Left ventricle myocardium inferior (tissue), 1 donor: ENCODE measurements at regions not wholly inside any gene's neighbourhood (a gene's known extent, or its start where the extent isn't known, plus 50 kb on each side); places are given as distances from the start of the nearest gene placed in this dataset.
A peak's percentile ranks its signal among the peaks of the same experiment; 100 is the strongest.

Experiments
- DNase-seq: peaks from one replicate; pipeline ENCODE4 v3.0.0-alpha.2; 2020
- H3K27ac ChIP-seq: fragments of 200-600 bp; replicated peaks from 2 replicates; pipeline ENCODE4 v1.8.0; 2021
- H3K27me3 ChIP-seq: fragments of 200-600 bp; 2 replicates; pipeline ENCODE4 v1.8.0; 2021; ENCODE audit warnings: low read depth
- H3K36me3 ChIP-seq: fragments of 200-600 bp; 2 replicates; pipeline ENCODE4 v1.8.0; 2021
- H3K4me1 ChIP-seq: fragments of 200-600 bp; 2 replicates; pipeline ENCODE4 v1.8.0; 2021
- H3K4me3 ChIP-seq: fragments of 200-600 bp; 2 replicates; pipeline ENCODE4 v1.8.0; 2021; ENCODE audit warnings: mild to moderate bottlenecking, moderate library complexity
- H3K9me3 ChIP-seq: fragments of 200-600 bp; replicated peaks from 2 replicates; pipeline ENCODE4 v1.8.0; 2021
- intact Hi-C: fragments of 100-400 bp; cut with micrococcal nuclease; formaldehyde crosslinking; loops from one replicate; pipeline ENCODE4 v1.11.0; 2022
- TF ChIP-seq, protein P1 (sequence below): fragments of 200-600 bp; IDR thresholded peaks from 2 replicates; pipeline ENCODE4 v1.8.0; 2021; ENCODE audit warnings: antibody characterized with exemption, mild to moderate bottlenecking, borderline replicate concordance
- donor health status: DM: no; HTN: yes; CAD: no; lungs with severe emphysema.

DNA sequence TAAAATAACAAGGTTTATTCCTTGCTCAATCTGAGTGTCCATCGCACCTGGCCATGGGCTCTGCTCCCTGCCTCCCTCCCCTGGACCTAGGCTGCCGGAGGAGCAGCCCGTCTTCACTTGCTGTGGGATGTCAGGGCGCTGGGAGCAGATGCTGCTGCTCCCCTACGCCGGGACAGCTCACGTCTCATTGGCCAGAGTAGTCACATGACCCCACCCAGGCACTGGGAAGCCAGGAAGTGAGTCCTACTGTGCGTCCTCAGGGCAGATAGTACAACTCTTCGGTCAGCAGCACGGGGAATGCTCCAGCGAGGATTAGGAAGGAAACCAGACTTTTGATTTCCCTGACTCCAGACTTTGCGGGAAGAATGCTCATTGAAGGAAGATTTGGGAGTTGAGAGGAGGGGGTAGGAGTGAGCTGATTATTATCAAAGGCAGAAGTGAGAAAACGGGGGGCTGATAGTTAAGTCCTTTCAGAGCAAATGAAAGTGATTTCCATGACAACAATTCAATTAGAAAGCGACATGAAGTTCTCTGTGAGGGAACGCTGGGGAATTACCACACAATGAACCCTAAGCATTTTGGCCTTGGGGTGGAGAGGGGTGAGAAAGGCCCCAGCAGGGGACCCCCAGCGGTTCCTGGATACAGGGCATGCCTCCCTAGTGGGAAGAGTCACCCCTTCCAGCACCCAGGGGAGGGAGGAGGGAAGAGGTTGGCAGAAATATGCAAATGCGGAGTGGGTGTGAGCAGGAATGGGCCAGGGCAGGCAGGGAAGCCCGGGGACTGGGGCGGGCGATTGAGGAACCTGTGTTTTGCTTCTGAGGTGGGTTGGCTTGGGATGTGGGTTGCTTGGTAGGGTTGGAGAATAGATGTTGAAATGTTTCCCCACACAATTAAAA lies 215.5 kb downstream of the AACS start:
- no peaks in the 10 kb centered on the region for H3K36me3 ChIP-seq
- DNase-seq = no peak
- peak overlapping the region; percentile 11 for H3K4me3 ChIP-seq
- H3K27ac ChIP-seq = no peak overlapping the region
- no peaks in the 10 kb centered on the region for H3K9me3 ChIP-seq
- intact Hi-C loops = no loop called here
- peaks cover 56% of the 10 kb centered on the region for H3K27me3 ChIP-seq
- H3K4me1 ChIP-seq = no peaks in the 10 kb centered on the region
- TF ChIP-seq, protein P1, sequence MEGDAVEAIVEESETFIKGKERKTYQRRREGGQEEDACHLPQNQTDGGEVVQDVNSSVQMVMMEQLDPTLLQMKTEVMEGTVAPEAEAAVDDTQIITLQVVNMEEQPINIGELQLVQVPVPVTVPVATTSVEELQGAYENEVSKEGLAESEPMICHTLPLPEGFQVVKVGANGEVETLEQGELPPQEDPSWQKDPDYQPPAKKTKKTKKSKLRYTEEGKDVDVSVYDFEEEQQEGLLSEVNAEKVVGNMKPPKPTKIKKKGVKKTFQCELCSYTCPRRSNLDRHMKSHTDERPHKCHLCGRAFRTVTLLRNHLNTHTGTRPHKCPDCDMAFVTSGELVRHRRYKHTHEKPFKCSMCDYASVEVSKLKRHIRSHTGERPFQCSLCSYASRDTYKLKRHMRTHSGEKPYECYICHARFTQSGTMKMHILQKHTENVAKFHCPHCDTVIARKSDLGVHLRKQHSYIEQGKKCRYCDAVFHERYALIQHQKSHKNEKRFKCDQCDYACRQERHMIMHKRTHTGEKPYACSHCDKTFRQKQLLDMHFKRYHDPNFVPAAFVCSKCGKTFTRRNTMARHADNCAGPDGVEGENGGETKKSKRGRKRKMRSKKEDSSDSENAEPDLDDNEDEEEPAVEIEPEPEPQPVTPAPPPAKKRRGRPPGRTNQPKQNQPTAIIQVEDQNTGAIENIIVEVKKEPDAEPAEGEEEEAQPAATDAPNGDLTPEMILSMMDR = no peak

DNA sequence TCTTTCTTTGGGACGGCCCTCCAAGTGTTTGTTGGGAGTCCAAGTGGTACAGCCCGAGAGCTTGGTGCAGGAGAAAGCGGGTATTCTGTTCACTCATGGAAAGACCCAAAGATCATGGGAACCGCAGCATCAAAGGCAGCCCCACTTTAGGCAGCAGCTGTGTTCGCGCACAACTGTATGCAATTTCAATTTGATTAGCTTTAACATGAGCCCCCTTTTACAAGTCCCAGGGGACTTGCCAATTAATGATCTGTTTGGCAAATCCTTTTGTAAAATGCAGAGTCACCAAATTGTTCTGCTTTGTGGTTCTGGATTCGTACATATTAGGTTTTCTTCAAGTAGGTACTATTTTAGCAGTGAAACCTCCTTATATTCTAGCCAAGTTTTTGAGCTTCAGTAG lies 217.7 kb downstream of the AACS start:
- TF ChIP-seq, protein P1 = no peak
- Histone ChIP-seq H3K27me3 (peaks cover 56% of the 10 kb centered on the region), H3K4me3 (no peak overlapping the region), H3K4me1 (no peaks in the 10 kb centered on the region), H3K27ac (no peak overlapping the region), H3K9me3 (no peaks in the 10 kb centered on the region), H3K36me3 (no peaks in the 10 kb centered on the region)
- intact Hi-C loops = no loop called here
- no peak for DNase-seq

DNA sequence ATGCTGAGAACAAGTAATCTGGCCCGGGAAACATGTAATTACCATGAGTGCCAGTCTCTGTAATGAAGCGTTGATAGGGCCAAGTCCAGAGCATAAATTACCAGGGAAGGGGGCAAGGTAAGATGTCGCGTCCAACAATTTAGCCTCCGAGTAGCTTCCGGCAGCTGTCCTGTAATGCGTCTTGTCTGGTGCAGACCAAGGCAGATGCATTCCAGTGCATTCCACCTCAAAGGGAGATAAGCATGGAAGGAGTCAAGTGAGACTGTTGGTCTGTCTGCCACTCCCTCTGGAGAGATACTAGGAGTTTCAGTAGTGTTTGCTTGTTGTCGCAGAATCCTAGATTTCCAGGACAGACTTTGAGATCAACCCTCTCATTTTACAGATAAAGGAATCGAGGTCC lies 218.3 kb downstream of the AACS start:
- no peak for DNase-seq
- H3K4me3 ChIP-seq = no peak overlapping the region
- TF ChIP-seq, protein P1 = no peak
- H3K4me1 ChIP-seq = no peaks in the 10 kb centered on the region
- peaks cover 56% of the 10 kb centered on the region for H3K27me3 ChIP-seq
- H3K36me3 ChIP-seq = no peaks in the 10 kb centered on the region
- intact Hi-C loops = no loop called here
- no peaks in the 10 kb centered on the region for H3K9me3 ChIP-seq
- H3K27ac ChIP-seq = no peak overlapping the region

DNA sequence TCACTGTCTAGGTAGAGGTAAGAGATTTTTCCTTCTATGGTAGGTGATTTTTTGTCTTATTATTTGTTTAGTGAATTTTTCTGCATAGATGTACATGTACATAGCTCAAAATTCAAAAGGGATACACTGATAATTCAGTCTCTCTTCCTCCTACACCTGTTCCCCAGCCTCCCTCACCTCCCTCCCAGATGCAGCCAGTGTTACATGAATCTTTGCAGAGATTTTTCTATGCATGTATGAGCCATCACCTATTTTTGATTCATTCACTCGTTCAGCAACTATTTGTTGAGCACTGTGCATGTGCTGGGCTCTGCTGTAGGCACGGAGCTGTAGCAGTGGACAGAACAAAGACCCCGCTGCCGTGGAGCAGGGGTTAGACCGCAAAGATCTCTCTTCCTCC lies 218.9 kb downstream of the AACS start:
- no peaks in the 10 kb centered on the region for H3K4me1 ChIP-seq
- intact Hi-C loops = no loop called here
- peaks cover 54% of the 10 kb centered on the region for H3K27me3 ChIP-seq
- H3K9me3 ChIP-seq = no peaks in the 10 kb centered on the region
- no peak overlapping the region for H3K27ac ChIP-seq
- TF ChIP-seq, protein P1 = no peak
- no peak for DNase-seq
- no peak overlapping the region for H3K4me3 ChIP-seq
- H3K36me3 ChIP-seq = no peaks in the 10 kb centered on the region

DNA sequence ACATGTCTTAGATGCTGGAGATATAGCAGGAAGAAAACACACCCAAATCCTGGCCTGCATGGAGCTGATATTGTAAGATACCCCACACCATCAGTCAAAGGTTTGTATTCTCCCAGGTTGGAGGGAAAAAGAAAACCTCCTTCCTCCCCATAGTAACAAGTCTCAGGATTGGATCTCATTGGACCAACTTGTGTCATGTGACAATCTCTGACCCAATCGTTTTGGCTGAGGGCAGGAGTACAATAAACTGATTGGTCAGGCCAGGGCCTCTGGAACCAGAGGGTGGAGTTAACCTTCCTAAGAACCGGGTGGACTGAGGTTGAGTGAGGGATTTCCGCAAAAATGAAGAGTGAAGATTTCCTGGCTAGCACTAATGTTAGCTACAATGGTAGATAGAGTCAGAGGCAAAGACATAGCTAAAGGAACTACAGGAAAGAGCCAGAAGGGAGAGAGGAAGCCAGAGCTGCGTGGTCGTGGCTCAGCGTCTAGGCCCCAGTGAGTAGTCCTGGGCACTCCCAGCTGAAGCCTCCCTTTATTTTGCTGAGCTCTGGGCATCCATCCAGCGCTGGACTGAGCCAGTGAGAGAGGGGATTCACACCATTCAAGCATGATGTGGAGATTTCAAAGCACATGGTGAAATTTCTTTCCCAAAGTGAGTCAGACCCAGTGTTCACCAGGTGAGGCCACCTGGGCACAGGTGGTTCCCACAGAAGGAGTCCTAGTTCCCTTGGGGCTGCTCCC lies 219.9 kb downstream of the AACS start:
- no peak overlapping the region for H3K27ac ChIP-seq
- H3K9me3 ChIP-seq = no peaks in the 10 kb centered on the region
- peaks cover 53% of the 10 kb centered on the region for H3K27me3 ChIP-seq
- intact Hi-C loops = no loop called here
- no peaks in the 10 kb centered on the region for H3K36me3 ChIP-seq
- DNase-seq = no peak
- no peak overlapping the region for H3K4me3 ChIP-seq
- H3K4me1 ChIP-seq = no peaks in the 10 kb centered on the region
- TF ChIP-seq, protein P1 = no peak
